GM21825 (cell line): ENCODE measurements at regions not wholly inside any gene's neighbourhood (a gene's known extent, or its start where the extent isn't known, plus 50 kb on each side); places are given as distances from the start of the nearest gene placed in this dataset.
"Not testable (repeated sequence)": the region's sequence is repeated elsewhere in the genome, so short reads cannot be mapped to it uniquely, and the experiment has no call there.

Experiments used
- ATAC-seq: cut with Tn5 transposase; IDR thresholded peaks from one replicate; pipeline ENCODE4 v1.9.1; 2021; ENCODE audit warnings: mild to moderate bottlenecking, moderate library complexity; ENCODE audit not compliant: unreplicated experiment

- no peak for ATAC-seq
Measured at GRCh38 chr13:47892374-47892773, 108.7 kb downstream of the SUCLA2 start.

GRCh38 chr13:47890146-47890814 lies 110.8 kb downstream of the SUCLA2 start:
- ATAC-seq = no peak

- ATAC-seq = no peak
Measured at GRCh38 chr13:47886314-47886713, 114.8 kb downstream of the SUCLA2 start.

- ATAC-seq = no peak
Measured at GRCh38 chr13:47875201-47875600, 125.9 kb downstream of the SUCLA2 start.

GRCh38 chr13:47873987-47874386 lies 127.1 kb downstream of the SUCLA2 start:
- ATAC-seq = not testable (repeated sequence)

- not testable (repeated sequence) for ATAC-seq
Measured at GRCh38 chr13:47873319-47873718, 127.8 kb downstream of the SUCLA2 start.

- no peak for ATAC-seq
Measured at GRCh38 chr13:47869776-47870175, 131.3 kb downstream of the SUCLA2 start.

- ATAC-seq = no peak
Measured at GRCh38 chr13:47865883-47866282, 135.2 kb downstream of the SUCLA2 start.

- no peak for ATAC-seq
Measured at GRCh38 chr13:47862841-47863240, 138.2 kb downstream of the SUCLA2 start.

GRCh38 chr13:47859165-47859564 lies 141.9 kb downstream of the SUCLA2 start:
- no peak for ATAC-seq

- no peak for ATAC-seq
Measured at GRCh38 chr13:47858042-47859025, 142.7 kb downstream of the SUCLA2 start.

GRCh38 chr13:47853236-47853635 lies 147.8 kb downstream of the SUCLA2 start:
- no peak for ATAC-seq

- no peak for ATAC-seq
Measured at GRCh38 chr13:47846886-47847285, 154.2 kb downstream of the SUCLA2 start.

- no peak for ATAC-seq
Measured at GRCh38 chr13:47845981-47846380, 155.1 kb downstream of the SUCLA2 start.

- ATAC-seq = peak; percentile 75
Measured at GRCh38 chr13:47843005-47843404, 158.1 kb downstream of the SUCLA2 start.

- ATAC-seq = no peak
Measured at GRCh38 chr13:47841151-47841550, 159.9 kb downstream of the SUCLA2 start.

GRCh38 chr13:47837906-47838305 lies 163.2 kb downstream of the SUCLA2 start:
- ATAC-seq = no peak

GRCh38 chr13:47837104-47837880 lies 163.8 kb downstream of the SUCLA2 start:
- ATAC-seq = no peak

- no peak for ATAC-seq
Measured at GRCh38 chr13:47835470-47836228, 165.4 kb downstream of the SUCLA2 start.

GRCh38 chr13:47832458-47832972 lies 168.6 kb downstream of the SUCLA2 start:
- no peak for ATAC-seq
